Amniotic stem cell (primary cell): ENCODE measurements at regions not wholly inside any gene's neighbourhood (a gene's known extent, or its start where the extent isn't known, plus 50 kb on each side); places are given as distances from the start of the nearest gene placed in this dataset.

ENCODE experiments used
- DNase-seq: peaks from one replicate; lab custom pipeline; 2025; lab: John Stamatoyannopoulos, UW

GRCh38 chr2:211067029-211067428, 510.6 kb downstream of the CPS1 start:
- DNase-seq = no peak

DNA sequence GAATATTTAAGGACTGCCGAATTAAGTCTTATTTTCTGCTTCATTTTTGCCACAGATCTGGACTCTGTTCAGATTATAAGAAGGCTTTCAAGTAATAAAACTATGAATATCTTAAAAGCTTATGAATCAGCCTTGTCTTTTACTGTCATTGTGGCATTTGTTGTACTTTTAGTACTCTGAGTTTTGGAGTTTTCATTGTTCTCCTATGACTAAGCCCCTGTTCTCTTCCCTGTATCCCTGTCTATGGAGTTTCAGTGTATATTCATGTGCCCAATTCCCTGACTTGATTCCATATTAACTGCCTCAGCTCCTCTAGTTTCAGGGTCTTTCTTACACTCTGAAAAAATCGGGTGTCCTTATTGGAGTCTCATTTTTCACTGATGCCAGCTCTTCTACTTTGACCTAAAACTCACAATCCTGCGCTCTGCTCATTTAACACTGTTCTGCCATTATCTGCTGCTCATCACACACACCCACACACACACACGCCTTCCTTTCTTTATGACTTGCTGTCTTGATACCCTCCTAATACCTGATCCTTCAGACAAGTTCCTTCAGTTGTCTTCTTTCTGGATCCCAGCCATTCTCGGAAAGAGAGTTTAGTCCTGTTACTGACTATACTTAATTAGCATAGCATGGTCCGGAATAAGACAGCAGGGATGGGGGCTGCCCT, 511.8 kb downstream of the CPS1 start:
- DNase-seq = no peak

DNA sequence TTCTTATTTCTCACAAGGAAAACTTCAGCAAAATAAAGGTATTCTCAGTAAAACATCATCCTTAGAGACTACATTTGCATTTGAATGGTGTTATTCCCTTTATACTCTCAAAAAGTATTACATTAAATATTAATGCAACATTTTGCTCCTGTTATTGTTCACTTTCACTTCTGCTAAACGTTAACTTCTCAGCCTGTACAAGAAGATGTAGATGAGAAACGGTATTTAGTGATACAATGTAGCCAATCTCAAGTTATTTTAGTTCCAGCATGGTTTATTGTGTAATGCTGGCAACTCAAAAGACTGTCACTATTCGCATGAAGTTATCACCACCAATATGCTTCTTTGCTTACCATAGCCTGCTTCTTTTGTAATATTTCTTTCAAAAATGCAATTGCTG, 514.1 kb downstream of the CPS1 start:
- no peak for DNase-seq

DNA sequence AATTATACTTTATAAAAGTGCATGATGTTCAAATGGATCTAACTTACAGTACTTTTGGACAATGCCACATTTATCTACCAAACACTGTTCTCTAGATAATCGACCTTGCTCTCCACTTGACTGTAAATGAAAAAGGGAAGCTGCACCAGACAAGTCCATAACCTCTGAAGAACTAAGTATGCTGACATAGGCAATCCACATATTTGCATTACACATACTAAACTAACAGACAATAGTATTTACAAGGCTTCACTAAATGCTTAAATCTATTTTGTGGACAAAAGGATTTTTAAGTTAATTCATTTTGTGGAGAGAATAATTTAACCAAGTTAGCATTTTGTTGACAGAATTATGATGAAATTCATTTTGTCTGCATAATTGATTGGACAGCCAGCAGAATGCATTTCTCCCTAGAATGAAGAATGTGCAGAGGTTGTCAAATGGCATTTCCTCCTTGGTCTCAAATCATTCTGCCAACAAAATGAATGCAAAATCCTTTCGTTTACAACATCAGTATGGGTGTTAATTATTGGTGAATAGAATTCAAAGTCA, 520.9 kb downstream of the CPS1 start:
- DNase-seq = no peak

DNA sequence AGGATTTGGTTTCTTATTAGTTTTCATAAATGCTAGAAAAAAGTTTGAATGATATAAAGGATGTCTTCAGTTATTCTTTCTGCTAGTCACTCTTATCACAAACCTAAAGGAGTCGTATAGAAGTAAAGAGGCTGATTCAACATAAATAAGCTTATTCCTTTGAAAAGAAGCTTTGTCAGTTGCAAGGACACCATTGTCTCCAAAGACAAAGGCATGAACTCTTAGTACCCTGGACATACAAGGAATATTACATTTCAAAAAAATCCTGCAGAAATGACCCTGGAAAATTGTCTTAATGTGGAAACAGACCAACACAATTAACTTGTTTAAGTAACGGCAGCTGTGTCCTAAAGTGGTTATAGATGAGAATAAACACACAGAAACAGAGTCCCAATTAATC, 528.0 kb downstream of the CPS1 start:
- no peak for DNase-seq

DNA sequence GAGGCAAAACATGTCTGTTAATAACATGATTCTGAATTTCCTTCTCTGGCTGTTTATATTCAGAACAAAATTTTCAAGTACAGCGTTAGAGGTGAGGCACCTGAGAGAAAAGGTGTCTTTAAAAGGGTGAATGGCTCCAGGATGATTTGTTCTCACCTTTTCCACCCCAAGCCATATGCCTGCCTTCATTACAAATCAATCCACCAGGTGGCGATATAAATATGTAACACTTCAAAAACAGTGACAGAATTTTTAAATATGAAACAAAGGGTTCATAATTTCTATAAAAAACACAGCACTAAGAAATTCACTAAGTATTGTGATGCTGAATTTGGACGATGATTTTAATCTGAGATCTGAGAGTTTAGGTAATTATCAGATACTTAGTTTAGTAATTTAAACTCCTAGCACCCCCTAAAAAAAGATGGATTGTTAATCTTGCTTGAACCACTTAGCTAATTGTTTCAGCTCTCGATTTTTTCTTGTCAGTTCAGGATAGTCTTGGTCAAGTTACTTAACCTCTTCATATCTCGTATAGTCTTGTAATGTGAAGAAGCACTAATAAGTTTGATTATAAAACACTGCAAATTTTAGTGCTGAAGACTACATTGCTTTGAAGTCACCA, 528.8 kb downstream of the CPS1 start:
- DNase-seq = peak; percentile 30

GRCh38 chr2:211086049-211086448, 529.6 kb downstream of the CPS1 start:
- no peak for DNase-seq

DNA sequence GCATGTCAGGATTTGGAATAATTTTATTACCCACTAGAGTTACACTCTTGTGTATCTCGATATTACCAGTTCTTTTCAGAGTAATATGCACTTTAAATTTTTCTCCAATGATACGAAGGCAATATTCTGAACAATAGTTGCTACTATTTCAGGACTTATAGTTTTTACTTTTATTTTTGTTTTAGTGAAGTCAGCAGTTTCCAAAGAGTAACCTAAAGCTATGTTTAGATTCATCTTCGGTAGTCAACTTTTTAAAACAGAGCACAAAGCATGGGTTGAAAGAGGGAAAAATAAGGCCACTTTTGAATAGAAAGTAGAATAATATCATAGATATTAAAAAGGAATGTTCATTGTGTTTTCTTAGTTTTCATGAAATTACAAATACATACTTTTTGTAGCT, 532.7 kb downstream of the CPS1 start:
- DNase-seq = no peak

- DNase-seq = no peak
Measured at GRCh38 chr2:211093743-211094303, 537.4 kb downstream of the CPS1 start.

DNA sequence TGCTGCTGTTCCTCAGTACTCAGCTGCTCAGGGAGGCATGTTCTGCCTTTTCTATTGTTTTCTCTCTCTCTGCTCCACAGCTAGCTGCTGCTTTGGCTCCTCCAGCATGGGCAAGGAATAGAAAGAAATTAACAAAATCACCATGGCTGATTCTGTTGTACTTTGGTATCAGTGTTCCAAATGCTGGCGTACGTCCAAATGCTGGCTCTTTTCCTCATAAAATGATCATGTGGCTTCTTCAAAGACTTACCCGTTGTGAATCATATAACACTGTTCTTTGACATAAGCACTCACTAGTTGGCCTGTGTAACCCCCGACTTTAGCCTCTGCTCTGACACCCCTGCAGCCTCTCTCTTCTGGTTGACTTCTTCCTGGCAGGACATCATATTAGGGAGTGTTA, 547.6 kb downstream of the CPS1 start:
- no peak for DNase-seq

- DNase-seq = no peak
Measured at GRCh38 chr2:211113334-211114175, 557.2 kb downstream of the CPS1 start.

DNA sequence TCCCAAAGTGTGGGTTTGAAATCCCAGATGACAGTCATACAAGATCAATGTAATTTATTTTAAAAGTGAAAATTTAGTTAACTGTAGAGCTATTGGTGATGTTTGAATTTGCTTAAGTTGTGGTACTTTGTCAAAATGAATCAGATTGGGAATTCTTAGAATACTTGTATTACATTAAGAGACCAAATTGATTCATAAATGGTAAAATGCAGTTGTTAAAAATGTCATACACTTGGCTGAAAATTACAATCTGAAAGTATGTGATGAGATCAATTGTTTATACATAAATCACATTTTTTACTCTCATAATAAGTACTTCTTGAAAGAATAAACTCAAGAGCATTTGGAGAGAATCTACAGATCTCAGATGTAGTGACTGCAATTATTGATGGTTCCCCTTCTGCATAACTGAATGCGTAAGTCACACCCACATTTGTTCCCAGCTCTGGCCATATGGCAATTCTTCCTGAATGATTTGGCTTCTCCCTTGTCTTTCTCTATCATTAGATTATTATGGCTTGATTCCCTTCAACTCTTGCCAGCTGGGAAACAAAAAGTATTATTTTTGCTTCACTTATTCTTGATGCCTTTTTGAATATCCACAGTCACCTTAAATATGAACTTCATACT, 558.5 kb downstream of the CPS1 start:
- no peak for DNase-seq

GRCh38 chr2:211117026-211117425, 560.6 kb downstream of the CPS1 start:
- no peak for DNase-seq

DNA sequence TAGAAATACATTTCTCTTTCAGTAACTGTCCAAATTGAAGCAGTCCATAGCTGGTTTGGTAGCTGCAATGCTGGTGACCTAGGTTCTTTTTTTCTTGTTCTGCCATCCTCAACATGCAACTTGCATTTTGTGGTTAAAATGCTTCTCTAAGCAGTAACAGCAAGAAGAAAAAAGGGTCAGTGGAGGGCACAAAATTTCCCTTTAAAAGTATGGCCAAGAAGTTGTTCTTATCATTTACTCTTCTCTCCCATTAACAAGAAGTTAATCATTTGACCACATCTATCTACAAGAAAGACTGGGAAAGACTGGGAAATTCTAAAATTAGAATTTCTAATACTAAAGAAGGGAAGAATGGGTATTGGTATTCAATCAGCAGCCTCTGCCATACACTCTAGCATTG, 569.9 kb downstream of the CPS1 start:
- DNase-seq = no peak

GRCh38 chr2:211127501-211127900, 571.1 kb downstream of the CPS1 start:
- DNase-seq = no peak

DNA sequence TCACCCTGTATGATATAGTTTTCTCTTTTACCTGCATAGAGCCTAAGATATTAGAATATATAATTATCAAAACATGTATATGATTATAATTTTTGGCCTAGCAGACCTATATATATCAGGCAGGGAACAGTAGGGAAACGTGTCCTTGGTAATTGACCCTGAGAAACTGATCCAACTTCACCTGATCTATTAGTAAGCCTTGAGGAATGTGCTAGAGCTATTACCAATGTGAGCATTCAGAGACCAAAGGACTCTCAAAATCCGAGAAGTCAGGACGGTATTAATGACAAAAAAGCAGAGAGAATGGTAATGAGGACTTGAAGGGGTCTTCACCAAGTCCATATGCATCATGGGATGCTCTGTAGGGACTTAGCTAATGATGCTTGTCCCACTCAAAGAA, 571.9 kb downstream of the CPS1 start:
- DNase-seq = no peak

GRCh38 chr2:211129798-211130197, 573.4 kb downstream of the CPS1 start:
- no peak for DNase-seq

DNA sequence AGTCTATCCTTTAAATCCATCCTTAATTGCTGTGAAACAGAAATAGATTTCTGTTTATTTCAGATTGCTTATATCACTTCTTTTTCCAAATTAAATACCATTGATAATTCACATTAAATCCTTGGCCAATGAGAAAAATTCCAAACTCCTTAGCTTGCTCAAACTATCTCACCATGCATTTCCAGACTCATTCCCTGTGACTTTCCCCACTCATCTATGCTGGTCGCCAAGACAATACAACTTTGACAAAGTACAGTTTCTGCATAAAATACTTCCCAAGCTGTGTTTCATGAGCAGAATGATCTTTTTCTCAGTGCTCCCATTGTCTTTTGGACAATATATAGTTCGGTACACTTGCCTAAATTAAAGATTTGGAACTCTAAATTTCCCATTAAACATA, 575.6 kb downstream of the CPS1 start:
- no peak for DNase-seq

DNA sequence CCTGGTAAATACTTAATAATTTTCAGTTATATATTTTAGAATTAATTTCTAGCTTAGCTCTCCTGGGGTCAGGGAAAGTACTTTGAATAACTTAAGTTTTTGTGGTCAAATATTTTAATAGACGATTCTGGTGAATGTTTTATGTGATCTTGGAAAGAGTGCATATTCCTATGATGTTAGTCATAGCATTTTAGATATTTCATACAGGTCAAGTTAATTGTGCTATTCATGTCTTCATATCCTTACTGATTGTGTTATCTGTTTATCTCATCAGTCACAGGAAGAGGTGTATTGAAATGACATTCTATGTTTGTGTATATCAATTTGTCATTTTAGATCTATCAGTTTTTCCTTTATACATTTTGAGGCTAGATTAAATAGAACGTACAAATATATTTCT, 576.2 kb downstream of the CPS1 start:
- no peak for DNase-seq

GRCh38 chr2:211133766-211134165, 577.4 kb downstream of the CPS1 start:
- no peak for DNase-seq

GRCh38 chr2:211138551-211138950, 582.2 kb downstream of the CPS1 start:
- no peak for DNase-seq

- no peak for DNase-seq
Measured at GRCh38 chr2:211141646-211142045, 585.2 kb downstream of the CPS1 start.
